Right ventricle myocardium superior (tissue), 1 donor: ENCODE measurements at regions not wholly inside any gene's neighbourhood (a gene's known extent, or its start where the extent isn't known, plus 50 kb on each side); places are given as distances from the start of the nearest gene placed in this dataset.
"Not testable (repeated sequence)": the region's sequence is repeated elsewhere in the genome, so short reads cannot be mapped to it uniquely, and the experiment has no call there.

Source experiments
- ATAC-seq: fragments of 200-7000 bp; cut with Tn5 transposase; one replicate; pipeline ENCODE4 v1.9.1; 2020; ENCODE audit warnings: mild to moderate bottlenecking; ENCODE audit not compliant: poor library complexity
- DNase-seq: peaks from one replicate; pipeline ENCODE4 v3.0.0-alpha.2; 2020
- intact Hi-C: fragments of 100-400 bp; cut with DNase I; formaldehyde crosslinking; loops from one replicate; pipeline ENCODE4 v1.11.2; 2022
- donor health status: DM: no; HTN: yes; CAD: no; lungs with severe emphysema.

GRCh38 chr10:130691776-130692175 is 555.6 kb downstream of the GLRX3 start:
- ATAC-seq = no peak
- intact Hi-C loops = no loop called here

DNA sequence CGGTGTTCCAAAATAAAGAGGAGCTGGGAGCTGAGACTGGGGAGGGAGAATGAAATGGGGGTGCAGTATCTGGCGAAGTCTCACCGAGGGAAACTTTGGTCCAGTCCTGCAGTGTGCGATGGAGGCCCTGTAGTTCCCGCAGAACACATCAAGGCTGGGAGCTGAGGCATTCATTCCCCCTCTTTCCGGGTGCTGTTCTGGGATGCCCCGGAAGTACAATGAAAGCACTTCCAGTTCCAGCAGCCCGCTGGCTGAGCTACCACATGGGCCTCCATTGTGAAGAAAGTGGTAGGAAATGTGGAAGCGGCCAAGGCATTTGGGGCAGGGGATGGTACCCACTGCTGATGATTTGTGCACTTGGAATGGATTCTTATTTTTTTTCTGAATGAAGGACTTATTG is 560.7 kb downstream of the GLRX3 start:
- ATAC-seq (no peak), DNase-seq (no peak)
- intact Hi-C loops = no loop called here

More at GRCh38 chr10:130691776-130692175, 555.6 kb downstream of the GLRX3 start:
- DNase-seq = no peak

DNA sequence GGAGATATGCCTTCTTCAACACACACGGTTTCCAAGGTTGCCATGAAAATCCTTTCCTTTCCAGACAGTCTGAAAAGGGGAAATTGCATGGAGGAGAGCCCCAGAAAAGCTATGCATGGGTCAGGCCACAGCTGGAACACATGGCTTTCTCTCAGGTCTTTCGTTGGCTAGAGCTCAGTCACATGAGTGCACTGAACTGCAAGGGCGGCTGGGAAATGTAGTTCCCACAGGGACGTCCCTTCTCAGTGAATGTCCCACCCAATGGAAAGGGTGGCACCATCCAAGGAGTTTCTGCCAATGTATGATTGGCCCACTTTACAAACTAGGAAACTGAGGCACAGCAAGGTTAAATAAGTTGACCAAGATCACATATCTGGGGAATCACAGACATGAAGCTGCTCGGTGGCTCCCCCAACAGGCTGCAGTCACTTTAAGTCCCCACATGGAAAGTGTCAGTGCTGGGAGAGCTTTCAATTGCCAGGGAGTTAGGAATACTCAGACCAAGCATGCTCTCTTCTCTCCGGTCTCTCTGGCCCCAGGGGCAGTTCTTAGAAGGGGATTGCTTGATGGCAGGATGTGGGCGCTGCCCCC is 571.3 kb downstream of the GLRX3 start:
- intact Hi-C loops = no loop called here
- ATAC-seq = no peak

DNA sequence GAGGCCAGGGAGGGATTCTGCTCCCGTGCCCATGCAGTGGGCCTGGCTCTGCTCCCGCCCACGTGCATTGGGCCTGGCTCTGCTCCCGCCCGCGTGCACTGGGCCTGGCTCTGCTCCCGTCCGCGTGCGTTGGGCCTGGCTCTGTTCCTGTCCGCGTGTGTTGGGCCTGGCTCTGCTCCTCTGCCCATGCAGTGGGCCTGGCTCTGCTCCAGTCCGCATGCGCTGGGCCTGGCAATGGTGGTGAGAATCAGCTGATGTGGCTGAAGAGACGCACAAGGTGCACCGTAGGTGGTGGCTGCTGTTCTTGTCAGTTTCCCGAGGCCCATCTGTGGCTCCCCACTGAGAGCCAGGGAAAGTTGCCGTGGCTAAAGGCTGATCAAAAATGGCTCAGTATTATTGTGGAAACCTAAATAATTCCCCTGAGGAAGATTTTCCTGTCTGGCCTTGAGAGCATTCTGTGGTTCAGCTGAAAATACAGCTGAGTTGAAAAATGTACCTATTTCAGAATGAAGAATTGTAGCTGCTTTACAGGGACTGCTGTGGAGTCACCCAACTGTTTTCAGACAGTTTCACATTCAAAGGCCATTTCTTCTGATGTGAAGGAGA is 572.4 kb downstream of the GLRX3 start:
- intact Hi-C loops = no loop called here
- no peak for ATAC-seq
- DNase-seq = no peak

More for the DNA sequence above, 571.3 kb downstream of the GLRX3 start:
- DNase-seq = no peak

DNA sequence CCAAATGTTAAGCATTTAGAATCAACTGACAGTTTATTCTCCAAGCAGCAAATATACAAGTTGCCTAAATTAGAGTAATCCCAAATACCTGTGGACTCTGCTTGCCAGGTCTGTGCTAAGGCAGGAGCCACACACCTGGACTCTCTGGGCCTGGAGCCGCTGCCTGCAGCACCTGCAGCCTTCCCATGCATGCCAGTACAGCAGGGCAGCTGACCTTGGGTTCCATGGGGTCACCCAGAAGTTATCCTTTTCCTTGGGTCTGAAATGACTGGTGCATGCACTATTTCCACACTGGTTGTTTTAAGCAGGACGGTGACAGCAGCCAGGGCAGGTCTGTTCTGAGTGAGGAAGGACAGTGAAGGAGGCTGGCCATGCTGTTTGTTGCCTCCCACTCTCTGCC is 573.2 kb downstream of the GLRX3 start:
- DNase-seq = no peak
- ATAC-seq = no peak
- intact Hi-C loops = no loop called here

DNA sequence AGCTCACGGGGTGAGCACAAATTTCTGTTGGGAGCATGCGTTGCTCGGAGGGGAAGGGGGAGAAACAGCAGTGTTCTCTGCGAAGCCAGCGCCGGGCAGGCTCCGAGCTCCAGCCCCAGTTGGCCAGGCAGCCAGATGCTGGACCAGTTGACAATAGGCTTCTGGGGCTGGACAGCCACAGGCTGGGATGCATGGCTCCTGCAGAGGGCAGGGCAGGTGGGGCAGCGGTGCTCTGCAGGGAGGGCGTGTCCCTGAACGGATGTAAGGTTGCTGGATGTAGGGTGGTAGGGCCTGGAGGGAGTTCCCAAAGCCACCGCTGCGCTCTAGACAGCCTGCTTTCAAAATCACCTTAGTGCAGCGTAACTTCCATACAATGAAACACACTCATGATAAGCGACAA is 574.9 kb downstream of the GLRX3 start:
- DNase-seq (no peak), ATAC-seq (no peak)
- intact Hi-C loops = no loop called here

DNA sequence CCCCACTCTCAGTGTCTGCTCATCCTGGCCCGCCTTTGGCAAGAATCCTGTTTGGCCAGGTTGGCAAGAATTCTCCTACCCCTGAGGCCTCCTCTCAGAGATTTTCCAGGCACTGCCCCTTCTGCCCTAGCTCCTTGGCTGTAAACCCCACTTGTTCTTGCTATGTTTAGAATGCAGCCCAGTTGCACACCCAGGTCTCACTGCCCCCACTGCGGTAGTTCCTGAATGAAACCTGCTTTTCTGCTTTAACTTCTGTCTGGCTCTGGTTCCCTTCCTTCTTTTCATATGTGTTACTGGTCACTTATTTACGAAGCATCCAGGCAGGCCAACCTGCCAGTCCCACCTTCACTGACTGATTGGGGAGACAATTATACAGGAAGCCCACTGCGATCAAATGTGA is 576.9 kb downstream of the GLRX3 start:
- intact Hi-C loops = no loop called here

DNA sequence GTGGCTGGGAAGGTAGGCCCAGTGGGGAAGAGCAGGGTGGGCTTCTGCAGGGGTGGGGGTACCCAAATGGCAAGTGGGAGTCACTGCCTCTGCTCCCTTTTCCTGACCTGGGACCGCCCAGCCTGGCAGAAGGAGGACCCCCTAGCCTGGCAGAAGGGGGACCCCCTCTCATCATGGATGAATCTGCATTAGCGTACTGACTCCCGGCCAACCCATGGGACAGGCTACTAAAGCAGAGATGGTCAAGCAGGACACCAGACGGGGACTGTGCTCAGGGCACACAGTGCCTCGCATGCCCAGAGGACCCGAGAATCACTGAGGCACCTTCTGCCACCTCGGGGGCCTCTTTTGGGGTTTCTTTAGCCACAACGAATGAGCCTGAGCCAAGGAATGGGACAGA is 577.5 kb downstream of the GLRX3 start:
- intact Hi-C loops = no loop called here
- no peak for ATAC-seq

More for the DNA sequence above, 576.9 kb downstream of the GLRX3 start:
- no peak for ATAC-seq
- DNase-seq = no peak

DNA sequence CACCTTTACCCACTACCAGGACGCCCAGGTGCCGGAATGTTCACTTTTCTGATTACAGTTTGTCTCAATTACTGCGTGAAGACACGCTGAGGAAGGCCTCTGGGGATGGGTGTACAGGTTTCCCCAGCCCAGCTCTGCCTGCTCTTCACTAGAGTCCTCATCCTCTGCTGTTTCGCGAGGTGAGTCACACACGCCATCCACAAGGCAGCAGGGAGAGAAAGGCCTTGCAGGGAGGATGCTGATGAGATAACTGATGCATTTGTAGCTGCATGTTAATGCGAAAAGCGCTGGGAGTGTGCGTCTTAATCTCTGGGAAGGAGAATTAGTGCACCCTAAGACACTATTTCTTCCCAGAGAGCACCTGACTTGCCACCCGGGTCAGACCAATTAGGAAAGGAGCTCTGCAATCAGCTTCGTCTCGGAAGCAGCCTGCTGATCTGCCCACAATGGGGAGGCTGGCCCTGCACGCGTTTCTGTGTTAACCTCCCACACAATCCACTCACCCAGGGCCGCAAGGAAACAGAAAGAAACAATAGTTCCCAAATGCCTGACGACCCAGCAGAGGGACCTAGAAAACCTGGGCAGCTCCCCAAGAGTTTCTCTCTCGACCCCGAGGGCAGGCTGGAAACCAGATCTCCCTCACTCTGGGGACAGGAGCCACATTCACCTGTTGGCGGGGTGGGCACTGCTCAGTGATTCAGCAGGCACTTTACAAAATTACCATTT is 578.7 kb downstream of the GLRX3 start:
- ATAC-seq (no peak), DNase-seq (no peak)
- intact Hi-C loops = no loop called here

More for the DNA sequence above, 577.5 kb downstream of the GLRX3 start:
- DNase-seq = no peak

DNA sequence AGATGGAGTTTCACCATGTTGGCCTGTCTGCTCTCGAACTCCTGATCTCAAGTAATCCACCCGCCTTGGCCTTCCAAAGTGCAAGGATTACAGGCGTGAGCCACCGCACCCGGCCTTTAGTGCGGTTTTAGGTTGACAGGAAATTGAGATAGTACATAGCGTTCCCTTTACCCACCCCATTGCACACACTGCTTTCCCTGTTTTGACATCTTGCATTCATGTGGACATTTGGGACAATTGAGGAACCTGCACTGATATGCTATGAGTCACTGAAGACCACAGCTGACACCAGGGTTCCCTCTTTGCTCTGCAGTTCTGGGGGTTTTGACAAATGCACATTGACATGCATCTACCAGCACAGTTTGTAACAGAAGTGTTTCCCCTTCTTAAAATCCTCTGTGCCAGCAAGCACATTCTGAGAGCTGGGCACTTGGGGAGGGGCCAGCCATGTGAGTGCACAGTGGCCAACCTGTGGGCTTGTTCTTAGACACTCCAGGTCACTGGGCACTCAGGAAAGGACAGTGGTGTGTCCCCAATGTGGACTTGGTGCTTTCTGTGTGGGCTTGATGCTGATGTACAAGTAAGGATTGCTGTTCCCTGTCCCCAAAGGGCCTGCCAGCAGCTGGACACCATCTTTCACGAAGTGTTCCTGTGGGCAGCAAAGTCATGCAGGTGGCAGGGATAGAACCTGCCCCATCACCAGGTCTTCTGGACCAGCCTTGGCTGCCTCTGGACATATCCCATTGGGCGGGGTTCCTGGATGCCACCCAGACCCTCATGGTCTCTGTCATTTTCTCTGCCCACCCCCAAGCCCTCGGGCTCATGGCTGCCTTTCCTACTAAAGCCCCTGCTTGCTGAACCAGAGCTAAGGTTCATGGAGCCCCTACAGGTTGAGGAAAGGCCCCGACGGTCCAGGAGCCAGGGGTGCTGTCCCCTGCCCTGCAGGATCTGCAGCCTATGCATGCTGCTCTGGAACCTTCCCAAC is 579.8 kb downstream of the GLRX3 start:
- intact Hi-C loops = no loop called here
- no peak for ATAC-seq
- DNase-seq = no peak

DNA sequence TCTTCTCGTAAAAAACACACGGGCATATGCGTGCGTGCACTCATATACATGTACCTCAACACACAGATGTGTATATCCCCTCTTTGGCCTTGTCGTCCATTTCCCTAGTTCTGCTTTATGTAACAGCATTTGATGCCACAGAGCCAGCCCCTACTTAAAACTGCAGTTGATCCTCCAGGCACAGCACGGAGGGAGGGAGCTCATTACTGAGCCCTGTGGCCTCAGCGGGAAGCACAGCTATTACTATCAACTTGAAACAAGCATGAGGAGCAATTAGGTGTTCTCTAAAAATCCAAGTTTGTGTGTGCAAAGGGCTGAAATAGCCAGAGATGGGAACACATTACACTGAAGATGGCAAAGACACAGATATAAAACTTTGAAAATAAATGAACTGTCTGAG is 580.9 kb downstream of the GLRX3 start:
- intact Hi-C loops = no loop called here
- ATAC-seq = no peak

GRCh38 chr10:130718744-130719447 is 582.7 kb downstream of the GLRX3 start:
- ATAC-seq, intact Hi-C loops, DNase-seq: not testable (repeated sequence)

More for the DNA sequence above, 580.9 kb downstream of the GLRX3 start:
- DNase-seq = no peak

DNA sequence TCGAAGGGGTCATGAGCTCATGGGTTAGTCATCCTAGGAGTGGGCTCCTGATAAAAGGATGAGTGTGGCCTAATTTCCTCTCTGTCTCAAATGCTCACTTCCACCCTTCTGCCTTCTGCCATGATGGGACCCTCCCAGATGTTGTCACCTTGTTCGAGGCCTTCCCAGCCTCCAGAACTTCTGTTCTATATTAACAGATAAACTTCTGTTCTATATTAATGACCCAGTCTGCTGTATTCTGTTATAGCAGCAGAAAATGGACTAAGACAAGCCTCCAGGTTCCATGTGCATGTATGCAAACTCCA is 583.2 kb downstream of the GLRX3 start:
- intact Hi-C loops = no loop called here
- ATAC-seq (no peak), DNase-seq (no peak)

DNA sequence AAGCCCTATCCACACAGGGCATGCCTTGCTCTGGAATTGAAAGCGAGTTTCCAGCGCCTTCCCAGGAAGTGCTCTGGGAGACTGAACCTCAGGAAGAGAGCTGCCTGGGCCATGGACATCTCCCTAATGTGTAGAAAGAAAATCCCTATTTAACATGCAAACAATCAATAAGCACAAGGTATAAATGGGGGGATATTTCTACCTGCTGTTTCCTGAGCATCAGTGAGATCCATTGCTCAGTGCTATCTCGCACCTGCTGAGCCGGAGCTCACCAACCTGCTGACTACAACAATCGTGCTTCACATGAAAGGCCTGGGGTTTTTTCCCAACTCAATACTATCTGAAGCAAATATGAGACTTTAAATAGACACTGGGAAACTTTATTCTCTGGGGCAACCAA is 584.0 kb downstream of the GLRX3 start:
- no peak for DNase-seq
- intact Hi-C loops = no loop called here
- no peak for ATAC-seq

DNA sequence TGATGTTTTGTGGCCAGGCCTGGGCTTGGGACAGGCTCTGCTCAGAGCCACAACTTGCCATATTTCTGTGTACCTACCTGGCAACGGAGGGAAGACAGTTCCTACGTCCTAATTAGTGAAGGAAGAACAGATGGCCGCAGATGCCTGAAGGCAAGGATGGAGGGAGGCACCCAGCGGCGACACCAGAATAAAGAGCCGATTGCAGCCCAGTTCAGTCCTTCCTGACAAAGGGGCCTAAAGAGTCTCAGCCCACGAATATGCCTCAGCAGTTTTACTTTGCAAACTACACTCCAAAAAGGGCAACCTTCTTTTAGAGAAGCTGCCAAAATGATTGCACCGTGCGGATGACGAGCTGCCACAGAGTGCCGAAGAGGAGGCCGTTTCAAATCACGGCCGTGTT is 585.8 kb downstream of the GLRX3 start:
- intact Hi-C loops = no loop called here
- ATAC-seq = no peak

GRCh38 chr10:130723704-130724103 is 587.5 kb downstream of the GLRX3 start:
- intact Hi-C loops = no loop called here
- no peak for DNase-seq
- ATAC-seq = no peak

More for the DNA sequence above, 585.8 kb downstream of the GLRX3 start:
- no peak for DNase-seq

- intact Hi-C loops = no loop called here
- DNase-seq = no peak
- no peak for ATAC-seq
Measured at GRCh38 chr10:130725474-130725970, 586.0 kb downstream of the TCERG1L start.

GRCh38 chr10:130726996-130727725 is 584.4 kb downstream of the TCERG1L start:
- ATAC-seq (no peak), DNase-seq (no peak)
- intact Hi-C loops = no loop called here
